ENCODE measurements at regions not wholly inside any gene's neighbourhood (a gene's known extent, or its start where the extent isn't known, plus 50 kb on each side); places are given as distances from the start of the nearest gene placed in this dataset.
"Not testable (repeated sequence)": the region's sequence is repeated elsewhere in the genome, so short reads cannot be mapped to it uniquely, and the experiment has no call there.

GRCh38 chr7:9502269-9502668, 1068.9 kb downstream of the NXPH1 start:
- Histone ChIP-seq H3K27me3 (no peaks in the 10 kb centered on the region), H3K4me1 (no peaks in the 10 kb centered on the region), H3K27ac (no peak overlapping the region), H3K9me3 (peaks cover 0 to 1% of the 10 kb centered on the region in 2 donors), H3K4me3 (no peak overlapping the region), H3K36me3 (no peaks in the 10 kb centered on the region)
- no peak for DNase-seq (ENCODE audit: low spot score)
- no peak for TF ChIP-seq CTCF (IDR thresholded peaks at IDR 0.05)

GRCh38 chr7:9504678-9505077, 1071.3 kb downstream of the NXPH1 start:
- no peak for TF ChIP-seq CTCF (IDR thresholded peaks at IDR 0.05)
- H3K4me1 ChIP-seq: no peaks in the 10 kb centered on the region
- no peak for DNase-seq (ENCODE audit: low spot score)

GRCh38 chr7:9505516-9505915, 1072.1 kb downstream of the NXPH1 start:
- TF ChIP-seq CTCF (IDR thresholded peaks at IDR 0.05): no peak
- H3K4me3 ChIP-seq: no peak overlapping the region
- H3K36me3 ChIP-seq: no peaks in the 10 kb centered on the region

More at GRCh38 chr7:9504678-9505077, 1071.3 kb downstream of the NXPH1 start:
- Histone ChIP-seq H3K4me3 (no peak overlapping the region), H3K27ac (no peak overlapping the region), H3K9me3 (no peaks in the 10 kb centered on the region), H3K36me3 (no peaks in the 10 kb centered on the region), H3K27me3 (no peaks in the 10 kb centered on the region)

GRCh38 chr7:9507290-9507689, 1073.9 kb downstream of the NXPH1 start:
- H3K27ac ChIP-seq: no peak overlapping the region
- no peak for DNase-seq (ENCODE audit: low spot score)
- H3K4me1 ChIP-seq: no peaks in the 10 kb centered on the region
- no peaks in the 10 kb centered on the region for H3K9me3 ChIP-seq
- no peak overlapping the region for H3K4me3 ChIP-seq
- H3K27me3 ChIP-seq: no peaks in the 10 kb centered on the region
- no peaks in the 10 kb centered on the region for H3K36me3 ChIP-seq
- no peak for TF ChIP-seq CTCF (IDR thresholded peaks at IDR 0.05)

More at GRCh38 chr7:9505516-9505915, 1072.1 kb downstream of the NXPH1 start:
- H3K27ac ChIP-seq: no peak overlapping the region
- DNase-seq (ENCODE audit: low spot score): no peak
- no peaks in the 10 kb centered on the region for H3K9me3 ChIP-seq
- H3K4me1 ChIP-seq: no peaks in the 10 kb centered on the region
- no peaks in the 10 kb centered on the region for H3K27me3 ChIP-seq

GRCh38 chr7:9516662-9517061, 1083.3 kb downstream of the NXPH1 start:
- no peak for DNase-seq (ENCODE audit: low spot score)
- Histone ChIP-seq H3K4me1 (no peaks in the 10 kb centered on the region), H3K27me3 (no peaks in the 10 kb centered on the region), H3K4me3 (no peak overlapping the region), H3K27ac (no peak overlapping the region), H3K9me3 (no peaks in the 10 kb centered on the region), H3K36me3 (no peaks in the 10 kb centered on the region)
- TF ChIP-seq CTCF (IDR thresholded peaks at IDR 0.05): no peak

- Histone ChIP-seq H3K4me1 (no peaks in the 10 kb centered on the region), H3K36me3 (no peaks in the 10 kb centered on the region), H3K9me3 (no peaks in the 10 kb centered on the region), H3K4me3 (no peak overlapping the region), H3K27me3 (no peaks in the 10 kb centered on the region), H3K27ac (no peak overlapping the region)
- no peak for DNase-seq (ENCODE audit: low spot score)
- no peak for TF ChIP-seq CTCF (IDR thresholded peaks at IDR 0.05)
Measured at GRCh38 chr7:9523579-9523978, 1090.2 kb downstream of the NXPH1 start.

- H3K27me3 ChIP-seq; H3K9me3 ChIP-seq; H3K4me1 ChIP-seq; H3K27ac ChIP-seq; H3K36me3 ChIP-seq; H3K4me3 ChIP-seq; DNase-seq (ENCODE audit: low spot score): not testable (repeated sequence)
Measured at GRCh38 chr7:9552431-9552830, 1119.0 kb downstream of the NXPH1 start.

All from right atrium auricular region (tissue), 2 donors.